SK-N-SH treated with all-trans-retinoic acid at 6 μM for 48 hours (cell line): ENCODE measurements at regions not wholly inside any gene's neighbourhood (a gene's known extent, or its start where the extent isn't known, plus 50 kb on each side); places are given as distances from the start of the nearest gene placed in this dataset.

Experiments used
- CSDC2 ChIP-seq: fragments of 250-450 bp; sonication (Bioruptor Pico); IDR thresholded peaks from 2 replicates; pipeline ENCODE4 v1.5.0; 2020; ENCODE audit warnings: mild to moderate bottlenecking, moderate library complexity
- RARB ChIP-seq: fragments of 250-450 bp; sonication (Bioruptor Pico); IDR thresholded peaks from 2 replicates; pipeline ENCODE4 v1.8.0; 2021; ENCODE audit warnings: mild to moderate bottlenecking, moderate library complexity
- ZC3H10 ChIP-seq: fragments of 250-450 bp; sonication (Bioruptor Pico); IDR thresholded peaks from 2 replicates; pipeline ENCODE4 v1.5.1; 2021; ENCODE audit warnings: mild to moderate bottlenecking, moderate library complexity
- ZNF8 ChIP-seq: fragments of 450-650 bp; formaldehyde crosslinking; IDR thresholded peaks from 2 replicates; pipeline ENCODE4 v1.5.0; 2020; ENCODE audit warnings: mild to moderate bottlenecking, moderate library complexity
- TF ChIP-seq, protein P1 (sequence below): fragments of 250-450 bp; sonication (Bioruptor Pico); IDR thresholded peaks from 2 replicates; pipeline ENCODE4 v1.5.1; 2020; ENCODE audit warnings: low read depth, mild to moderate bottlenecking, moderate library complexity

- TF ChIP-seq RARB (CRISPR knock-in tag), result no peak
- TF ChIP-seq ZNF8 (CRISPR knock-in tag), result no peak
- TF ChIP-seq CSDC2 (CRISPR knock-in tag), result no peak
- no peak for TF ChIP-seq ZC3H10
- TF ChIP-seq, protein P1, sequence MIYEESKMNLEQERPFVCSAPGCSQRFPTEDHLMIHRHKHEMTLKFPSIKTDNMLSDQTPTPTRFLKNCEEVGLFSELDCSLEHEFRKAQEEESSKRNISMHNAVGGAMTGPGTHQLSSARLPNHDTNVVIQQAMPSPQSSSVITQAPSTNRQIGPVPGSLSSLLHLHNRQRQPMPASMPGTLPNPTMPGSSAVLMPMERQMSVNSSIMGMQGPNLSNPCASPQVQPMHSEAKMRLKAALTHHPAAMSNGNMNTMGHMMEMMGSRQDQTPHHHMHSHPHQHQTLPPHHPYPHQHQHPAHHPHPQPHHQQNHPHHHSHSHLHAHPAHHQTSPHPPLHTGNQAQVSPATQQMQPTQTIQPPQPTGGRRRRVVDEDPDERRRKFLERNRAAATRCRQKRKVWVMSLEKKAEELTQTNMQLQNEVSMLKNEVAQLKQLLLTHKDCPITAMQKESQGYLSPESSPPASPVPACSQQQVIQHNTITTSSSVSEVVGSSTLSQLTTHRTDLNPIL, result no peak
Measured at GRCh38 chrX:122055979-122056715, 1008.7 kb downstream of the GLUD2 start.
